Neural progenitor cell (in vitro differentiated cells): ENCODE measurements at regions not wholly inside any gene's neighbourhood (a gene's known extent, or its start where the extent isn't known, plus 50 kb on each side); places are given as distances from the start of the nearest gene placed in this dataset.

ENCODE experiments used
- DNase-seq: peaks from one replicate; pipeline ENCODE4 v3.0.0-alpha.2; 2016; ENCODE audit warnings: low spot score
- H2AFZ ChIP-seq: fragments of 200-600 bp; sonication (generic); replicated peaks from 2 replicates; pipeline ENCODE4 v1.6.1; 2016; ENCODE audit warnings: antibody characterized with exemption
- H3F3A ChIP-seq: fragments of 200-600 bp; sonication (generic); 2 replicates; pipeline ENCODE4 v1.6.1; 2016; ENCODE audit warnings: antibody characterized with exemption, low read depth
- H3K27ac ChIP-seq: fragments of 200-600 bp; sonication (generic); 2 replicates; pipeline ENCODE4 v1.5.1; 2016; ENCODE audit warnings: mild to moderate bottlenecking
- H3K27me3 ChIP-seq: fragments of 200-600 bp; sonication (generic); 2 replicates; pipeline ENCODE4 v1.6.1; 2016; ENCODE audit warnings: mild to moderate bottlenecking, moderate library complexity
- H3K36me3 ChIP-seq: fragments of 200-600 bp; sonication (generic); 2 replicates; pipeline ENCODE4 v1.5.1; 2016
- H3K4me1 ChIP-seq: fragments of 200-600 bp; sonication (generic); 2 replicates; pipeline ENCODE4 v1.6.1; 2016; ENCODE audit warnings: mixed run types
- H3K4me2 ChIP-seq: fragments of 200-600 bp; sonication (generic); 2 replicates; pipeline ENCODE4 v1.6.1; 2016
- H3K4me3 ChIP-seq: fragments of 200-600 bp; sonication (generic); 2 replicates; pipeline ENCODE4 v1.5.1; 2016
- H3K79me2 ChIP-seq: fragments of 200-600 bp; sonication (generic); 2 replicates; pipeline ENCODE4 v1.6.1; 2016; ENCODE audit warnings: low read depth
- H3K9ac ChIP-seq: fragments of 200-600 bp; sonication (generic); 2 replicates; pipeline ENCODE4 v1.6.1; 2016
- H3K9me3 ChIP-seq: fragments of 200-600 bp; sonication (generic); 2 replicates; pipeline ENCODE4 v1.5.1; 2016; ENCODE audit warnings: low read depth
- H4K20me1 ChIP-seq: fragments of 200-600 bp; sonication (generic); 2 replicates; pipeline ENCODE4 v1.6.1; 2016; ENCODE audit warnings: low read depth
- H3K27ac Mint-ChIP-seq: 3 replicates; pipeline ENCODE4 v1.8.0; 2021; ENCODE audit warnings: mixed read lengths
- H3K27me3 Mint-ChIP-seq: 2 replicates; pipeline ENCODE4 v1.8.0; 2022; ENCODE audit warnings: low read depth, mild to moderate bottlenecking, inconsistent platforms, moderate library complexity, mixed read lengths; ENCODE audit not compliant: insufficient read depth
- H3K36me3 Mint-ChIP-seq: 3 replicates; pipeline ENCODE4 v1.8.0; 2021; ENCODE audit warnings: mixed read lengths
- H3K4me1 Mint-ChIP-seq: 3 replicates; pipeline ENCODE4 v1.8.0; 2021; ENCODE audit warnings: mixed read lengths
- H3K4me3 Mint-ChIP-seq: 3 replicates; pipeline ENCODE4 v1.8.0; 2021; ENCODE audit warnings: mild to moderate bottlenecking, moderate library complexity, mixed read lengths
- H3K9me3 Mint-ChIP-seq: 3 replicates; pipeline ENCODE4 v1.8.0; 2020; ENCODE audit warnings: mixed read lengths
- CTCF ChIP-seq: fragments of 200-600 bp; sonication (generic); IDR thresholded peaks from 2 replicates; pipeline ENCODE4 v1.5.1; 2017; ENCODE audit warnings: antibody characterized with exemption, mild to moderate bottlenecking
- EZH2 ChIP-seq: fragments of 200-600 bp; sonication (generic); IDR thresholded peaks from 2 replicates; pipeline ENCODE4 v1.6.1; 2017; ENCODE audit warnings: antibody characterized with exemption, mild to moderate bottlenecking, moderate library complexity
- EZH2phosphoT487 ChIP-seq: fragments of 200-600 bp; sonication (generic); IDR thresholded peaks from 2 replicates; pipeline ENCODE4 v1.6.1; 2017; ENCODE audit warnings: antibody characterized with exemption

GRCh38 chr1:60133000-60133673 lies 59.6 kb upstream of the C1orf87 start:
- no peak overlapping the region for H3K9ac ChIP-seq
- no peak overlapping the region for H2AFZ ChIP-seq
- DNase-seq, result no peak

GRCh38 chr1:60132108-60132507 lies 58.5 kb upstream of the C1orf87 start:
- no peaks in the 10 kb centered on the region for H3F3A ChIP-seq
- no peak for TF ChIP-seq CTCF
- H3K36me3 Mint-ChIP-seq, result peaks cover 2% of the 10 kb centered on the region

More at GRCh38 chr1:60133000-60133673, 59.6 kb upstream of the C1orf87 start:
- H3K4me3 Mint-ChIP-seq, result no peak overlapping the region
- H3K27ac ChIP-seq, result no peak overlapping the region
- no peak overlapping the region for H3K4me3 ChIP-seq
- H4K20me1 ChIP-seq, result no peaks in the 10 kb centered on the region
- no peak overlapping the region for H3K4me2 ChIP-seq
- H3K27me3 Mint-ChIP-seq, result peaks cover 3% of the 10 kb centered on the region
- H3K27me3 ChIP-seq, result no peaks in the 10 kb centered on the region
- H3F3A ChIP-seq, result no peaks in the 10 kb centered on the region
- H3K79me2 ChIP-seq, result no peaks in the 10 kb centered on the region
- no peaks in the 10 kb centered on the region for H3K9me3 ChIP-seq
- H3K27ac Mint-ChIP-seq, result no peak overlapping the region
- no peaks in the 10 kb centered on the region for H3K4me1 ChIP-seq
- peaks cover 2% of the 10 kb centered on the region for H3K36me3 Mint-ChIP-seq
- TF ChIP-seq CTCF (no peak), EZH2phosphoT487 (no peak), EZH2 (no peak)
- H3K9me3 Mint-ChIP-seq, result peaks cover 2% of the 10 kb centered on the region
- H3K4me1 Mint-ChIP-seq, result peaks cover 7% of the 10 kb centered on the region
- no peaks in the 10 kb centered on the region for H3K36me3 ChIP-seq

GRCh38 chr1:60130703-60131102 lies 57.1 kb upstream of the C1orf87 start:
- Mint-ChIP-seq H3K4me3 (no peak overlapping the region), H3K27ac (no peak overlapping the region), H3K4me1 (peaks cover 6% of the 10 kb centered on the region), H3K9me3 (peaks cover under 1% of the 10 kb centered on the region), H3K27me3 (peaks cover 3% of the 10 kb centered on the region), H3K36me3 (peaks cover 1% of the 10 kb centered on the region)
- H3K4me3 ChIP-seq, result no peak overlapping the region
- no peaks in the 10 kb centered on the region for H3K9me3 ChIP-seq
- no peaks in the 10 kb centered on the region for H3K4me1 ChIP-seq
- H3F3A ChIP-seq, result no peaks in the 10 kb centered on the region
- H3K9ac ChIP-seq, result no peak overlapping the region
- H3K27me3 ChIP-seq, result no peaks in the 10 kb centered on the region
- H3K36me3 ChIP-seq, result no peaks in the 10 kb centered on the region
- no peaks in the 10 kb centered on the region for H3K79me2 ChIP-seq
- H4K20me1 ChIP-seq, result no peaks in the 10 kb centered on the region
- no peak for DNase-seq
- no peak overlapping the region for H2AFZ ChIP-seq
- no peak overlapping the region for H3K27ac ChIP-seq
- TF ChIP-seq EZH2phosphoT487 (no peak), EZH2 (no peak)
- H3K4me2 ChIP-seq, result no peak overlapping the region

More at GRCh38 chr1:60132108-60132507, 58.5 kb upstream of the C1orf87 start:
- Histone ChIP-seq H3K27ac (no peak overlapping the region), H4K20me1 (no peaks in the 10 kb centered on the region), H3K4me1 (no peaks in the 10 kb centered on the region), H3K4me3 (no peak overlapping the region), H3K36me3 (no peaks in the 10 kb centered on the region), H2AFZ (peak overlapping the region; percentile 19), H3K27me3 (no peaks in the 10 kb centered on the region), H3K79me2 (no peaks in the 10 kb centered on the region), H3K9ac (no peak overlapping the region), H3K4me2 (no peak overlapping the region), H3K9me3 (no peaks in the 10 kb centered on the region)
- Mint-ChIP-seq H3K27me3 (peaks cover 3% of the 10 kb centered on the region), H3K9me3 (peaks cover 2% of the 10 kb centered on the region), H3K27ac (no peak overlapping the region), H3K4me3 (no peak overlapping the region), H3K4me1 (peaks cover 7% of the 10 kb centered on the region)
- DNase-seq, result no peak

DNA sequence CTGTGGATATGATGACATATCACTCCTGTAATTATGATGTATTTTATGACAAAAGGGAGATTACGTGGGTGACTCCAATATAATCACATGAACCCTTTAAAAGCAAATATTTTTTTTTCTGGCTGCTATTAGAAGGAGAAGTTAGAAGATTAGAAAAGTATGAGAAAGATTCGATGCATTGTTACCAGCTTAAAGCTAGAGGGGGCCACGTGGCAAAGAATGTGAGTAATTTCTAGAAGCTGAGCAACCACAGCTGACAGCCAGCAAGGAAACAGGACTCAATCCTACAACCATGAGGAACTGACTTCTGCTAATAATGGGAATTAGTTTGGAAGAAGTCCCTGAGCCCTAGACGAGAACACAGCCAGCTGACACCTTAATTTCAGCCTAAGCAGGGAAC lies 56.3 kb upstream of the C1orf87 start:
- DNase-seq, result no peak

More for the DNA sequence above, 56.3 kb upstream of the C1orf87 start:
- H3K79me2 ChIP-seq, result no peaks in the 10 kb centered on the region
- TF ChIP-seq EZH2 (no peak), CTCF (peak; percentile 13)
- Mint-ChIP-seq H3K4me1 (peaks cover 5% of the 10 kb centered on the region), H3K27me3 (no peaks in the 10 kb centered on the region), H3K27ac (no peak overlapping the region), H3K9me3 (no peaks in the 10 kb centered on the region), H3K36me3 (no peaks in the 10 kb centered on the region), H3K4me3 (no peak overlapping the region)
- no peaks in the 10 kb centered on the region for H3K27me3 ChIP-seq
- no peak overlapping the region for H2AFZ ChIP-seq
- no peaks in the 10 kb centered on the region for H3K9me3 ChIP-seq
- H3K4me1 ChIP-seq, result no peaks in the 10 kb centered on the region
- H4K20me1 ChIP-seq, result no peaks in the 10 kb centered on the region
- H3K4me3 ChIP-seq, result no peak overlapping the region
- H3K27ac ChIP-seq, result no peak overlapping the region
- no peaks in the 10 kb centered on the region for H3K36me3 ChIP-seq
- H3K9ac ChIP-seq, result no peak overlapping the region
- no peak overlapping the region for H3K4me2 ChIP-seq
- no peaks in the 10 kb centered on the region for H3F3A ChIP-seq
